GM21367 (cell line): ENCODE measurements at regions not wholly inside any gene's neighbourhood (a gene's known extent, or its start where the extent isn't known, plus 50 kb on each side); places are given as distances from the start of the nearest gene placed in this dataset.

Experiments used
- ATAC-seq: cut with Tn5 transposase; IDR thresholded peaks from one replicate; pipeline ENCODE4 v1.9.1; 2021; ENCODE audit not compliant: unreplicated experiment

- no peak for ATAC-seq
Measured at GRCh38 chr3:30069056-30069455, 537.3 kb upstream of the TGFBR2 start.

GRCh38 chr3:30073040-30073439, 533.4 kb upstream of the TGFBR2 start:
- no peak for ATAC-seq

GRCh38 chr3:30073622-30074021, 532.8 kb upstream of the TGFBR2 start:
- no peak for ATAC-seq

- ATAC-seq: no peak
Measured at GRCh38 chr3:30075514-30075913, 530.9 kb upstream of the TGFBR2 start.

GRCh38 chr3:30076899-30077298, 529.5 kb upstream of the TGFBR2 start:
- ATAC-seq: no peak

- ATAC-seq: no peak
Measured at GRCh38 chr3:30077746-30078145, 528.7 kb upstream of the TGFBR2 start.

GRCh38 chr3:30078736-30079135, 527.7 kb upstream of the TGFBR2 start:
- ATAC-seq: no peak

- ATAC-seq: no peak
Measured at GRCh38 chr3:30081904-30082303, 524.5 kb upstream of the TGFBR2 start.

- no peak for ATAC-seq
Measured at GRCh38 chr3:30082652-30083051, 523.7 kb upstream of the TGFBR2 start.

GRCh38 chr3:30083315-30083714, 523.1 kb upstream of the TGFBR2 start:
- no peak for ATAC-seq

GRCh38 chr3:30084316-30084715, 522.1 kb upstream of the TGFBR2 start:
- ATAC-seq: no peak

- no peak for ATAC-seq
Measured at GRCh38 chr3:30084971-30085403, 521.4 kb upstream of the TGFBR2 start.

GRCh38 chr3:30085486-30085885, 520.9 kb upstream of the TGFBR2 start:
- no peak for ATAC-seq

- no peak for ATAC-seq
Measured at GRCh38 chr3:30091686-30092085, 514.7 kb upstream of the TGFBR2 start.

- ATAC-seq: no peak
Measured at GRCh38 chr3:30097022-30097650, 509.3 kb upstream of the TGFBR2 start.

- ATAC-seq: no peak
Measured at GRCh38 chr3:30098243-30098642, 508.2 kb upstream of the TGFBR2 start.

- ATAC-seq: no peak
Measured at GRCh38 chr3:30098653-30099455, 507.5 kb upstream of the TGFBR2 start.

- no peak for ATAC-seq
Measured at GRCh38 chr3:30102356-30102755, 504.0 kb upstream of the TGFBR2 start.

GRCh38 chr3:30103186-30103585, 503.2 kb upstream of the TGFBR2 start:
- no peak for ATAC-seq

GRCh38 chr3:30107531-30107930, 498.9 kb upstream of the TGFBR2 start:
- ATAC-seq: no peak

GRCh38 chr3:30112411-30112810, 494.0 kb upstream of the TGFBR2 start:
- ATAC-seq: no peak

- no peak for ATAC-seq
Measured at GRCh38 chr3:30112902-30113484, 493.4 kb upstream of the TGFBR2 start.
